HL-60 (cell line): ENCODE measurements at regions not wholly inside any gene's neighbourhood (a gene's known extent, or its start where the extent isn't known, plus 50 kb on each side); places are given as distances from the start of the nearest gene placed in this dataset.

Source experiments
- CTCF ChIP-seq: IDR thresholded peaks from one replicate; pipeline ENCODE4 v1.5.1; 2011; ENCODE audit warnings: low read length, control low read depth, inconsistent platforms; ENCODE audit not compliant: insufficient read depth
- POLR2AphosphoS5 ChIP-seq: IDR thresholded peaks from 2 replicates; pipeline ENCODE4 v1.6.1; 2012; ENCODE audit warnings: low read depth
- REST ChIP-seq: IDR thresholded peaks from 2 replicates; pipeline ENCODE4 v1.6.1; 2012; ENCODE audit warnings: low read depth; ENCODE audit not compliant: insufficient replicate concordance

GRCh38 chr3:18964640-18965039 lies 183.7 kb upstream of the KCNH8 start:
- no peak for TF ChIP-seq CTCF
- no peak for TF ChIP-seq POLR2AphosphoS5
- TF ChIP-seq REST, result no peak
